Glomerular visceral epithelial cell (primary cell): ENCODE measurements at regions not wholly inside any gene's neighbourhood (a gene's known extent, or its start where the extent isn't known, plus 50 kb on each side); places are given as distances from the start of the nearest gene placed in this dataset.
A peak's percentile ranks its signal among the peaks of the same experiment; 100 is the strongest.

ENCODE experiments used
- DNase-seq: peaks from one replicate; pipeline ENCODE4 v3.0.0-alpha.2; 2016; ENCODE audit errors: extremely low spot score

DNA sequence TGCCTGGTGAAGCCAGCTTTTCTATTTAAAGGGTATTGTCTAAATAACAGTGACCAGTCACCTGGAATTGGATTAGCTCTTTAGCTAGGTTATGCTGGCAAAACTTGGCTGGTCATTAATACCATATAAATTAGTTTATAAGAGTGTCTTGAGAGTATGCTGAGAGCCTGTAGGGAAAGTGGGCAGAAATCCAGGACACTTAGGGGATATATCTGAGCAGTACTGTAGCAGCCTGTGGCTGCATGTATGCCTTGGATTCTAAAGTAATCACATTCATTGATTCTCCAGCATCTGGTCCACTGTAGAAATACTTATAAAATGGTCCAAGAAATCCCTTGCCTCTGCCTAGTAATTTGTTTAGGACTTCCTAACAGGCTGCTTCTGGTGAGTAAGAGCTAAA lies 288.9 kb upstream of the DMAC1 start:
- DNase-seq, result no peak

DNA sequence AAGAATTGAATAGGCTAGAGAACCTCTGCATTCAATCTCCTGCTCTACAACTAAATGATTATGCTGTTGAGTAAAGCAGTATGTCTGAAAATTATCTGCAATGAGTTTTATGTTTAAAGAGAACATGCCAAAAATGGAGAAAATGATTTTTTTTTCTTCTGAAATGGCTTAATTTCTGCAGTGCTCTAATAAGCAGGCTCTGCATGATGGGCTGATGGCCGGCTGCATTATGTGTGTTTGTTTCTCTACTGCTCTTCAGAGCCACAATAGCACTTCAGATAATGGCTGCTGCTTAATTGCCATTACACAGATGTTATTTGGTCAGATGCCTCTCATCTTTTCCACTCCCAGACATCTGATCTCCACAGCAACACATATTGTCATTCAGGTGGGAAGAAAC lies 286.4 kb upstream of the DMAC1 start:
- no peak for DNase-seq

DNA sequence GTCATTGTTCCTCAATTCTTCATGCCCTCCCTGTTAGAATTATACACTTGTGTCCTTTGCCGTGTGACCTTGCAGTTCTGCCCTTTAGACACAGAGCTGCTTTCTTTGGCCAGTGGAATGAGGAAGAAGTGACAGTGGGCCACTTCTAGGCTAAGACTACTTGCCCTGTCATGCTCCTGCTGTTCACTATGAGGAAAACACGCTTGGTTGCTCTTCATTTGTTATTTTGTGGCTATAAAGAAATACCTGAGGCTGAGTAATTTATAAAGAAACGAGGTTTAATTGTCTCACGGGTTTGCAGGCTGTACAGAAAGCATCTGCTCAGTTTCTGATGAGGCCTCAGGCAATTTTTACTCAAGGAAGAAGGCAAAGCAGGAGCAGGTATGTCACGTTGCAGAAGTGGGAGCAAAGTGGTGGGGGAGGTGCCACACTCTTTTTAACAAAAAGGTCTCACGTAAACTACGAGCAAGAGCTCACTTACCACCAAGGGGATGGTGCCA lies 279.1 kb upstream of the DMAC1 start:
- peak; percentile 6 for DNase-seq

DNA sequence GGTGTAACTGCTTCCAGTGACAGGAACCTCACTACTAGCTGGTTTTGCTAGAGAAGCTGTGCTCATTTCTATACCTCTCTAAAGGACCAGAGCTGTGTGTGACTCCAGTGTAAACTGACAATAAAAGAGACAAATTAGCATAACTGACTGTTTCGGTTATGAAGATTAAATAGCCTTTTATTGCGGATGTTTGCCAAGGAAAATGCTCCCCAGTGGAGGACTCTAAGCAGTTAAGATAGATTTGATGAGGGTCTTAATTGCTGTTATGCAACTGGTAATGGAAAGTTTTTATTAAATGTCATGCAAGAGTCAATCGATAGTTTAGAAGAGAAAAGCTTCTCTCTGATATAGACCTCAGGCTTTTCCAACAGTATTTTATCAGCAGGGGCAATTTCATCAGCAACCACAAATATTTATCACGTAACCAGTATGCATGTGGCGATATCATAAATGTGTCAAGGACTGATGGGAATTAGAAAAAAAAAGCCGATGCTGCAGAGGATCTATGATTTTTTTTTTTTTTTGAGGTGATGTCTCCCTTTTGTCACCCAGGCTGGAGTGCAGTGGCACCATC lies 275.2 kb upstream of the DMAC1 start:
- no peak for DNase-seq

DNA sequence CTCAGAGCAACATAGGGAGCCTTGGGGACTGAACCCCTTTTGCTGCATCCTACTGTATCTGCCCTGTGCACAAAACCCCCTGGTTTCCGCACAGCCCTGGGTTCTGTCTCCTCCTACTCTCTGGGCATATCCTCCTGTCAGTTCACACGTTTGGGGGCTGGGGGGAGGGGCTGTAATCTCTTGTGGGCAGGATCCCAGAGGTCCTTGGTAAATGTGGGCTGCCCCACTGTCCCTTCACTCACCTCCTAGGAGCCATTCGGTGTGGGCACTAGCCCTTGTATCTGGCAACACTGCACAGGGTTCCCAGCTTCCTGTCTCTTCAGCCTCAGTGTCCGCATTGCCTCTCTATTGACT lies 271.8 kb upstream of the DMAC1 start:
- no peak for DNase-seq

DNA sequence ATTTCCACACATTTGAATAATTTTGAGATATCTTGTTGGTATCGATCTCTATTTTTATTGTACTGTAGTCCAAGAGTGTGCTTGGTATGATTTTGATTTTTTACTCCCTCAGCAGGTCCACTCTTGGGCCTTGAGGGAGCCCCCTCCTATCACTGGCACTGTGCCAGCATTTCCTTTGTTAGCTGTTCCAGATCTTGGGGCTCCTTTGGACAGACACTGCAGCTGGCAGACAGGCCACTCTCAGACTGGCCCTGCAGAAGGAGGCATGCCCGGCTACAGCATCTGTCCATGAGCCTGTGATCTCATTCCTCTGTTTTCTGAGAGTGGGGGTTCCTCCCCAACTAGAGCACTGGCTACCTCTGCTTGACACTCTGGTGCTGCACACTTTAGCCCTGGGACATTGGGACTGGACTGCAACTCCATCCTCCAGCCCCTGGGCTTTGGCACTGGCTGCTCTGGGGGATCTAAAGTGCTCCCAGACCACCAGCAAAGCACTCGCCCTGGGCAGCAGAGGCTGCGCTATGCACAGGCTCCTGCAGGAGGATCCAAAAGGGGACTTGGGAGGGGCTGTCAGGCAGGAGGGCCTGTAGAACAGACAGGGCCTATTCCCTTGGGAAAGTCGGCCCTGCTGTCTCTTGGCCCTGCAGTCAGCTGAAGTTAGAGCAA lies 271.3 kb upstream of the DMAC1 start:
- DNase-seq, result no peak

DNA sequence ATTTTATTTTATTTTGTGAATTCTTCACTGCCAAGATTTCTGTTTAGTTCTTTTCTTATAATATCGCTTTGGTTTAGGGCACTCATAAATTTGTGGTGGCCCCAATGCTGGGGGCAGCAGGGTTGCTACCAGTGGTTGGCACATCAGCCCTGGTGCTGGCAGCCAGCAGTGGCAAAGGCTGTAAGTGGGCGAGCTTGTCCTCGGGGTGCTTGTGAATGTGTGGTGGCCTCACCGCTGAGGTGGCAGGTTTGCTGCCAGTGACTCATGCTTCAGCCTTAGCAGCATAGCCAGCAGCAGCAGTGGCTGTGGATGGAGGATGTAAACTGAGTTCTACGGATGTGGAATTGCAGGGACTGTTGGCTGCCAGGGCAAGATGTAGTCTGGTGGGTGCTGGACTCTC lies 262.9 kb upstream of the DMAC1 start:
- DNase-seq, result no peak

DNA sequence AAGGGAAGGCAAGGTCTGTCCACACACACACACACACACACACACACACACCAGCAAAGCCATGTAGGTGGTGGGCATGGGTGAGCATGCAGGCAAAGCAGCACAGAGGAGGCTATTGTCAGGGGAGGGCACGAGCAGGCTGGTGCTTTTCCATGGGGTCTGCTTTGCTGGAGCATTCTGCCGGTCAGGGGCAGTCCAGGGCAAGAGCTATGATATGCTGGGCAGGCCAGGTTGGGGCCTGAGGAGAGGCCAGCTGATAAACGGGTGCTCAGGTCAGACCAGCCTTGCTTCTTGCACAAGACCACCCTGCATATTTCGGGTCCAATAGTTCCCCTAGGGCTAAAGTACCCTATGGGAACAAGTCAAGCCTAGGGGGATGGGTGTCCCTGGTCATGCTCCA lies 253.9 kb upstream of the DMAC1 start:
- no peak for DNase-seq

DNA sequence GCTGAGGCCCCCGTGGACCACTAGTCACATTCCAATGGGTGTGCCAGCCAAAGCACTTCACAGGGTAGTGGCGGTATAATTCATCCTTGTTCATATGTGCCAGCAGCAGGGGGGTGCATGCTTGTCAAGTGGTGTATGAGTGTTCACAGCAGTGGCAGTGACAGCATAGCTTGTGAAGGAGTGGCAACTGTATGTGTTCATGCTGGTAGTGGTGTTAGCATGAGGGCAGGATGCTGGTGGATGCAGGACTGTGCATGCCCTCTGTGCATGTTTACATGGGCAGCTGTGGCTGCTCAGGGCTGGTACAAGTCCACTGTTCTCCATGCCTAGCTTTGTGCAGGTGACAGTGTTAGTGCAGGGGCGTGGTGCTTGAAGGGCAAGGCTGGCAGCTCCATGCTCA lies 253.4 kb upstream of the DMAC1 start:
- DNase-seq, result no peak

DNA sequence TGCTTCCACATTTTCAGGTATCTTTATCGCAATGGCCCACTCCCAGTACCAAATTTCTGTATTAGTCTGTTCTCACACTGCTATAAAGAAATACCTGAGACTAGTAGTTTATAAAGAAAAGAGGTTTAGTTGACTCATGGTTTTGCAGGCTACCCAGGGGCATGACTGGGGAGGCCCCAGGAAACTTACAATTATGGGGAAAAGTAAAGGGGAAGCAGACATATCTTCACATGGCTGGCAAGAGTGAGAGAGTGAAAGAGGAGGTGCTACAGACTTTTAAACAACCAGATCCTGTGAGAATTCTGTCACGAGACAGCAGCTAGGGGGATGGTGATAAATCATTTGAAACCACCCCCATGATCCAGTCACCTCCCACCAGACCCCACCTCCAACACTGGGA lies 238.2 kb upstream of the DMAC1 start:
- no peak for DNase-seq

DNA sequence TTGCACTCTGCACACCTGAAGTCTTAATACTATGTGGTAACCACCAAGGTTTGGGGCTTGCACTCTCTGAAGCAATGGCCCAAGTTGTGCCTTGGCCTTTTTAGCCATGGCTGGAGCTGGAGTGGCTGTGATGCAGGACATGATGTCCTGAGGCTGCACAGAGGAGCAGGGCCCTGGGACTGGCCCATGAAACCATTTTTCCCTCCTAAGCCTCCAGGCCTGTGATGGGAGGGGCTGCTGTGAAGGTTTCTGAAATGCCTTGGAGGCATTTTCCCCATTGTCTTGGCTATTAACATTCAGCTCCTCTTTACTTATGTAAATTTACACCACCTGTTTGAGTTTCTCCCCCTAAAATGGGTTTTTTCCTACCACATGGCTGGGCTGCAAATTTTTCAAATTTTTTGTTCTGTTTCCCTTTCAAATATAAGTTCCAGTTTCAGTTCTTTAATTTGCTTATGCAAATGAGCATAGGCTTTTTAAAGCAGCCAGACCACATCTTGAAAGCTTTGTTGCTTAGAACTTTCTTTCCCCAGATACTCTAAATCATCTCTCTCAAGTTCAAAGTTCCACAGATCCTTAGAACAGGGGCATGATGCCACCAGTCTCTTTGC lies 237.4 kb upstream of the DMAC1 start:
- DNase-seq, result no peak

DNA sequence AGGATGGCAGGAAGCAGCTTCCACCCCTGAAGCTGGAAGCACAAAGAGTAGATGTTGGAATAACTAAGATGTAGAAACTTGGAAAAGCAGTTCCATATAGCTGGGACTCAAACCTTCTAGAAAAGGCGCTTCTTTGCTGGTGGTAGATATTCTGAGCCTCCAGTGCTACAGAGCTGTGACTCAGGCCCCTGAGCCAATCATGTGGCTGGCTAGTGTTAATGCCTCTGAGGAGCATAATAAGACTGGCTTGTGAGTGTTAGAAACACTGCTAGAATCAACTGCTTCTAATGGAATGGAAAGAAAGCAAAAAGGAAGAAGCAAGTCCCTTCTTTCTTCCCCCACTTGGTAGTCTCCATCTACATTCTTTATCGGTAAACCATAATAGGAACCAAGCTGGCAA lies 234.2 kb upstream of the DMAC1 start:
- no peak for DNase-seq

DNA sequence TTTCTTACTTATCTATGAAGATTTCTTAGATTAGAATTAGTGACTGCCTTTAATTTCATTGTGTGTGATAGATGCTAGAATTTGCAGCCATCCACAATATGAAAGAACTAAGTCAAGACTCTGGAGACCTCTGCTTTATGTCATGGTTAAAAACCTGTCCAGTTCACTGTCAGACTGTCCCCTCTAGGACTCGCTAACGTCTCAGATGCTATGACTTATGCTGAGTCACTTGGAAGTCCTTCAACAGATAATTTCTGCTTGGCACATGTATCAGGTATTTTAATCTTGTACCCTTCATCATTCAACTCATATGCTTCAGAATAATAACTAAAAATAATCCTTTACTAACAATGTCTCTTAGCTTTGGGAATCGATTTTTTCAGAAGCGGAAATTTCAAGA lies 230.5 kb upstream of the DMAC1 start:
- no peak for DNase-seq

DNA sequence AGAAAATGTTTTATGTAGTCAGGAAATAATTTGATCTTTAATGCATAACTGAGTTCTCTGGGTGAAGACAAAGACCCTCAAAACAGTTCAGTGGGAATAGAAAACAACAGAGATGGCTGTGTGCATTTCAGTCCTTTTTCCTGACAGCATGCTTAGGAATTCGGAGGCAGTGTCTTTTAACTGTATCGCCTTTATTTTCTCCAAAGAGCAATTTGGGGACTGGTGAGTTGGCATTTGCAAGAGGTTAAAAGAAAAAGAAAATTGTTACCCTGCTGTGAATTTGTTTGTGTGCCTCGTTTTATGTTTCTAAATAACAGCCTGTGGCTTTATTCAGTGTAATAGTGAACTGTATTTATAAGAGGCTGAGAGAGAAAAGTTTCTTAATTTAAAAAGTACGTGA lies 227.8 kb upstream of the DMAC1 start:
- DNase-seq, result no peak

DNA sequence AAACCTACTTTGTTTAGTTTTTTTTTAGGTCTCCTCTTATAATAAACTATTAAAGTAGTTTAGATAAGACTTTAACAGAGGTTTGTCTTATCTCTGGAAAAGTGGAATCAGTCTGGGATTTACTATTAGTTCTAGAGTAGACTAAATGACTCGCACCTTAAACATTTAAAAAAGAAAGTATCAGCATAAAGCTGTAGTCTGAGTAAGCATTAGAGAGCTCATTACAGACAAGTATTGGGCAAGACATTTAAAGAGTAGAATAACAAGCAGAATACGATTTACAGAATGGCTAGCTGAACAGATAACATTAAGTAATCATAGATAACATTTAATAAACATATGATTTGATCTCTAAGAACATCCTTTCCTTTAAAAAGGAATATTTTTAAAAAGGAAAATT lies 226.0 kb upstream of the DMAC1 start:
- DNase-seq, result peak; percentile 5

DNA sequence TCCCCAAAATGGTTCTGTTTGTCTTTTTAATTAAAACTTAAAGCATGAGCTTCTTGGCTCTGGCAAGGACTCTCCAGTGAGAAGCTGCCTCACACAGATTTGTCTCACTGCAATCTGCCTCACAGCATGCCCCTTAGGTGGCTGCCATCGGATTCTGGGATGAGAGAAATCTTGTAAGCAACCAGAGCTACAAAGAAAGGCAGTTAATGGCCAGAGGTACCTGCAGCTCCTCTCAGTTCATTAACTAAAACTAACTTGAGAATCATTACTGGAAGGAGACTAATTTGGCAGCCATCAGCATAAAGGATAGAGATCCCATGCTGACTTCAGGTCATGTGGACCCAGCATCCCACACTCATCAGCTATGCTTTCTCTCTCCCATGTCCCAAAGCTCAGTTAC lies 220.6 kb upstream of the DMAC1 start:
- no peak for DNase-seq

DNA sequence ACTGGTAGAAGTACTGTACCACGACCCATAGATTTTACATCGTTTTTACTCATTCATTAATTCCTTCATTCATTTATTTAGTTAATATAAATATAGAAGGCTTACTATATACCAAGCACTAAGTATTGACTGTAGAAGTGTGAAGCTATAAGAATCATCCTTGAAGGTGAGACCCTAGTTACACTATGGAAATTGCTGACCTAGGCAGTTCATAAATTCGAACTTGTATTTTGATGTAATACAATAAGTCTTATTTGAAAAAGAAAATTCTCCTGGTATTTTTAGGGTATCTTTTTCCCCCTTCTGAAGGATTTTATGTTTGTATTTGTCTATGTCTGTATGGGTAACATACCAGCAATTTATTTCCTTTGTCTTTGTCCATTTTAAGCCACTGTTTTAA lies 220.1 kb upstream of the DMAC1 start:
- DNase-seq, result no peak

DNA sequence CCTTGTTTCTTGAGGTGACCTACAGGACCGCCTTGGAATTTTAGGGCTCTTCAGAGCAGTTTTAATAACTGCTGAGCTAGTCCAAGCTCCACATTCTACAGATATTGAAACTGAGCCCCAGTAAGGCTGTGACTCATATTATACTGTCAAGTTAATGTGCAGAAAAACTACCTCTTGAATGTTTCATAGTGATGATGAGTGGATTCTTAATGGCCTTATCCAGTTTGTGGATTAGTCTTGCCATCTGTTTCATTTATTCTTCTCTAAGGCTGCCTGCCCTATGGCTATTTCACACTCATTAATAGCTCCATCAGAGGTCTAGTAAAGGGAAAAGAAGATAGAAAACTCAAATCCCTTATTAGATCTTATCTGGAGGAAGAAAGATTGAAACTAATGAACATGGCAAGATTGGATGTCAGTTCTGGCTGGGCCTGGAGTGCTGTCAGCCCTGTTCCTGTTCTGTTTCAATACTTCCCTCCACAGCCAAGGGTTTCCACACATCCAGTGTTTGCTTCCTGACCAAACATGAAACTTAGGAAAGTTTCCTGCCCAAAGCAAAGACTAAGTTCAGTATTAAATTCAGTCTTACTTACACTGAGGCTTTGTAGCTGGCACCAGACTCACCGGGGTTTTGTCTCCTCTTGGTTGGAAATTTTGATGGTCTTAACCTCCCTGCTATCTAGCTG lies 215.6 kb upstream of the DMAC1 start:
- DNase-seq, result no peak

DNA sequence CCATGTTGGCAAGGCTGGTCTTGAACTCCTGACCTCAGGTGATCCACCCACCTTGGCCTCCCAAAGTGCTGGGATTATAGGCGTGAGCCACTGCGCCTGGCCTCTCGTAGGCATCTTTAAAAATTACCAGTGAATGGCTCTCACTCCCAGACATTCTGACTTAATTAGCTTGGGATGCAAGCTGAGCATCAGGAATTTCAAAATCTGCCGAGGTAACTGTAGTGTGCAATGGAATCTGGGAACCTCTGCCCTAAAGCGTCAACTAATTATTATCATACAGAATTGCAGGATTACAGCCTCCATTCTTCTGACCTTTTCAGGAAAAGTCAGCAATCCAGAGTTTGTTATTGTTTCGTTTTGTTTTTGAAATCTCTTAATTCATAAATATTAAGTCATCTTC lies 213.4 kb upstream of the DMAC1 start:
- peak; percentile 36 for DNase-seq

DNA sequence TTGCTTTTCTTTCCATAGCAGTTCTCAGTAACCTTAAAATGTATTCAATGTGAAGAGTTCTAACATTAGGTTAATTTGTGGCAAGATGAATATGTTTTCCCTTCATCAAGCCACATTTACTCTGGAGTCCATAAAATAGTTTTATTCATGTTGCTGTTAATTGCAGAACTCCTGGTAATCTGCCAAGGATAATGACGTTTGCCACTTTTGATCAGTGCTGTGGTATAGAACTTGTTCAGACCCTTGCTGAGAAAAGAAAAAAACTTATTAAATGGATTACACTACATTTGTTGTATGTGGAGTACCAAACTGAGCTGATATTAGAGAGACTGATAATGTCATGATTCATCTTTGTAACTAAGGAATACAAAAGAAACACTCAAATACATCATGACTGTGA lies 212.4 kb upstream of the DMAC1 start:
- DNase-seq, result no peak

DNA sequence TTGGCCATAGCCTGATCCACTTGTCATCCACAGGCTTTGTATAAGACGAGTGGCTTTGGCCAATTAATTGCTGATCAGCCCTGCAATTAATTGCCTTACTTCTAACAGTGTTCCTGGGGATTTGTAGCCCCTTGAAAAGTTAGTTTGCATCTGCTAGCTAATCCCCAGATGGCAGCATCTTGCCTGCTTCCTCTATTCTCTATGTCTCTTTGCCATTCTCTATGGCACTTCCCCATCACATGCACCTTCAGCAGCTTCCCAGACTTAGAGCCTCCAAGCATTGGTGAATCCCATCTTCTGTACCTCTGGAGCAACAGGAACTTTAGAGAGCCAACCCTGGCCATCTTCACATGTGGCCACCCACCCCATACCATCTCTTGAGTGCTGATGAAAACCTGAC lies 197.0 kb upstream of the DMAC1 start:
- no peak for DNase-seq

DNA sequence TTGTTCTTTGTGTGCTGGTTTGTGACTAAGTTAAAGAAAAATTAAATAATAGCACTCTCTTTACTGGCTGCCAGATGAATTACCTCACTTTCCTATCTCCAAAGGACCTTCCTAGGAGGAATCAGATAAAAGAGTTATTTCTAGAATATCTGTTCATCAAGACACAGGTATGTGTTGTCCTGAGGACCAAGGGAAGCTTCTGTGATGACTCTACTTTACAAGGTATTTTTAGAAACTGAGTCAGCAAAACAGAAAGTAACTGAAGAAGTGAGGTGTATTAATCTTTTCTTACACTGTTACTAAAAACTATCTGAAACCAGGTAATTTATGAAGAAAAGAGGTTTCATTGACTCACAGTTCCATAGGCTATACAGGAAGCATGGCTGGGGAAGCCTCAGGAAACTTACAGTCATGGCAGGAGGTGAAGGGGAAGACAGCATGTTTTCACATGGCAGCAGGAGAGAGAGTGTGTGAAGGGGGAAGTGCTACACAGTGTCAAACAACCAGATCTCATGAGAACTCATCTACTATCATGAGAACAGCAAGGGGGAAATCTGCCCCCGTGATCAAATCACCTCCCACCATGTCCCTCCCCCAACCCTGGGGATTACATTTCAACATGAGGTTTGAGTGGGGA lies 189.2 kb upstream of the DMAC1 start:
- no peak for DNase-seq

DNA sequence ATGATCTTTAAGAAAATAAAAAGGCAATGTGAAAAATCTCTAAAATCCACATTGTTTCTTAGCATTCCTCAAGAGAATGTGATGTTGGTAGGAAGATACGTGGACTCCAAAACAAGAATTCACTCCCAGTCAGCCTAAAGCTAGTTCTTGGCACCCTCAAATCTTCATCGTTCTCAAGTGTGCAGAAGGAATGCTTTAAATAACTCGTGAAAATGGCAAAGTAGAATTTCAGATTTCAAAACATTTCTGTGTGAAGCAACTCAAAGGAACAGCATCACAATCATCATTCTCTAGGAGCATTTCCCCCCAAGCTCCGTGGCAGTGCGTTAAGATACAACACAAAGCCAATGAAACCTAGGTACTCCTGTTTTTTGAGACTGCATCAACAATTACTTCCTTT lies 185.1 kb upstream of the DMAC1 start:
- no peak for DNase-seq
